Right lobe of liver (tissue), 4 donors: ENCODE measurements at regions not wholly inside any gene's neighbourhood (a gene's known extent, or its start where the extent isn't known, plus 50 kb on each side); places are given as distances from the start of the nearest gene placed in this dataset.

Source experiments
- CTCF ChIP-seq, 4 donors: fragments of 200-600 bp in 3 of 4; fragments of 450-650 bp in 1 of 4; IDR thresholded peaks; one replicate each; pipeline versions ENCODE4 v1.5.1 to v1.8.0; 2016 to 2022; ENCODE audit warnings: antibody characterized with exemption in 4 of 4, mild to moderate bottlenecking in 2 of 4
- POLR2A ChIP-seq: fragments of 450-650 bp; IDR thresholded peaks from one replicate; pipeline ENCODE4 v1.6.1; 2017; ENCODE audit warnings: antibody characterized with exemption, mild to moderate bottlenecking
- donor health status: DM: no; HTN: no; CAD: no.
- donor health status: DM: no; HTN: no; CAD: no.
- donor health status: DM: no; HTN: yes; CAD: no.

- TF ChIP-seq CTCF (IDR thresholded peaks at IDR 0.05), result no peak
- no peak for TF ChIP-seq POLR2A
These were observed 98.0 kb downstream of the RND3 start for GRCh38 chr2:150389447-150389846.
